ENCODE measurements at regions not wholly inside any gene's neighbourhood (a gene's known extent, or its start where the extent isn't known, plus 50 kb on each side); places are given as distances from the start of the nearest gene placed in this dataset.

GRCh38 chr14:29255692-29256091 is 489.1 kb downstream of the FOXG1 start:
- no peak for TF ChIP-seq POLR2A (IDR thresholded peaks at IDR 0.05; ENCODE audit: low read length)
- no peak for TF ChIP-seq GATA1 (IDR thresholded peaks at IDR 0.05; ENCODE audit: low read depth, low read length)
